WI38 (cell line): ENCODE measurements at regions not wholly inside any gene's neighbourhood (a gene's known extent, or its start where the extent isn't known, plus 50 kb on each side); places are given as distances from the start of the nearest gene placed in this dataset.

Source experiments
- H3K4me3 ChIP-seq: 2 replicates; pipeline ENCODE4 v1.5.1; 2011; ENCODE audit warnings: low read depth, mild to moderate bottlenecking, control low read depth, low read length
- TF ChIP-seq, protein P1 (sequence below): IDR thresholded peaks from 2 replicates; pipeline ENCODE4 v1.5.1; 2012; ENCODE audit warnings: low read depth, mild to moderate bottlenecking, control low read depth, low read length

DNA sequence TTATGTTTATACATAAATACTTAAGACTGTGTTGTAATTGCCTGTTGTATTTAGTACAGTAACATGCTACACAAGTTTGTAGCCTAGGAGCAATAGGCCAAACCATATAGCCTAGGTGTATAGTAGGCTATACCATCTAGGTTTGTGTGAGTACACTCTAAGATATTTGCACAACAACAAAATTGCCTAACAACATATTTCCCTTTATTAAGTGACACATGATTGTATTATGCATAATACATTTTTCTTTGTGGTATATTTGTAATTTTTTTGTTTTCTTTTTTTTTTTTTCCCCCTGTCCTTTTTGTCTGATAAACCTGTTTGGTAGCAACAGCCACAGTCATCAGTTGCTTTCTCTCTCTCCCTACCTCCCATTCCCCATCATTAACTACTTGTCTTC lies 945.6 kb downstream of the ZPLD1 start:
- H3K4me3 ChIP-seq: no peak overlapping the region
- TF ChIP-seq, protein P1, sequence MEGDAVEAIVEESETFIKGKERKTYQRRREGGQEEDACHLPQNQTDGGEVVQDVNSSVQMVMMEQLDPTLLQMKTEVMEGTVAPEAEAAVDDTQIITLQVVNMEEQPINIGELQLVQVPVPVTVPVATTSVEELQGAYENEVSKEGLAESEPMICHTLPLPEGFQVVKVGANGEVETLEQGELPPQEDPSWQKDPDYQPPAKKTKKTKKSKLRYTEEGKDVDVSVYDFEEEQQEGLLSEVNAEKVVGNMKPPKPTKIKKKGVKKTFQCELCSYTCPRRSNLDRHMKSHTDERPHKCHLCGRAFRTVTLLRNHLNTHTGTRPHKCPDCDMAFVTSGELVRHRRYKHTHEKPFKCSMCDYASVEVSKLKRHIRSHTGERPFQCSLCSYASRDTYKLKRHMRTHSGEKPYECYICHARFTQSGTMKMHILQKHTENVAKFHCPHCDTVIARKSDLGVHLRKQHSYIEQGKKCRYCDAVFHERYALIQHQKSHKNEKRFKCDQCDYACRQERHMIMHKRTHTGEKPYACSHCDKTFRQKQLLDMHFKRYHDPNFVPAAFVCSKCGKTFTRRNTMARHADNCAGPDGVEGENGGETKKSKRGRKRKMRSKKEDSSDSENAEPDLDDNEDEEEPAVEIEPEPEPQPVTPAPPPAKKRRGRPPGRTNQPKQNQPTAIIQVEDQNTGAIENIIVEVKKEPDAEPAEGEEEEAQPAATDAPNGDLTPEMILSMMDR: no peak

- no peak overlapping the region for H3K4me3 ChIP-seq
- TF ChIP-seq, protein P1: no peak
Measured at GRCh38 chr3:103381296-103382079, 946.7 kb downstream of the ZPLD1 start.

DNA sequence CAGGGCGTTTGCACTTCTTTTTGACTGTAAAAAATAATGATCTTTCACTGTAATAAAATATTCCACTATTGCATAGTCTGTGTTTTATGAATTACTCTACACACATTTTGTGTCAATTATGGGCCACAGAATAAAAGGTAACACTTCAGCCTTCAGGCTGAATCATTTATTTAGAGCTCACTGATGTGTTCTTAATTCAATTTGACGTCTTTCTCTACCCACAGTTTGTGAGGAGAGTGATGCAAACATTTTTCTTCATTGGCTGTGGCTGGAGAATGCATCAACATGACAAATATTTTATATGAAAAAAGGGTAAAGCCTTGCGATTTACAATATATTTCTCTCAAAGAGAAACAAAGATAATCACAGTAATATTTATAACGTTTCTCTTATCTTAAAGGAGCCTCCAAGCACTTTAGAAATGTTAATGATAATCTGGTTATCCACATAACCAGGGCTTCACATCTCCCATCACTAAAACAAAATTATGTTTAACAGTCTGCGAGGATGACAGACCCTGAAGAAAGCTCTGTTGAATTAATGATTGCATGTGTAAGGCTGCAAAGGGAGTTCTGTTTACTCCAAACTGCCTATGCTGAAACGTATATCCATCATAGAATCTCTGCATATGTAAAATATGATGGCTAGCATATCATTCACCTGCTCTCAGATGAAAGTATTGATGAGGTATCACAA lies 951.3 kb downstream of the ZPLD1 start:
- TF ChIP-seq, protein P1: no peak

DNA sequence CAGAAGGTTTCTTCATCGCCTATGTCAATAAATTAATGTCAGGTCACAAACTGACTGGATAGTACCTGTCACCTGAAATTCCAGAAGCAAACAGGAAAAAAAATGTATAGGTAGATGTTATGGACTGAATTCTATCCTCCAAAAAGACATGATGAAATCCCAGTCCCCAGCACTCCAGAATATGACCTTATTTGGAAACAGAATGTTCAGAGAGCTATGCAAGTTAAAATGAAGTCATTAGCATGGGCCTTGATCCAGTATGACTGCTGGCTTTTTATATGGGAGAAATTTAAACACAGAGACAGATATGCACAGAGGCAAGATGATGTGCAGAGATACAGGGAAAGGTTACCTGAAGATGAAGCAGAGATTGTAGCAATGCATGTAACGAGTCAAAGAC lies 953.4 kb downstream of the ZPLD1 start:
- TF ChIP-seq, protein P1: no peak

More for the DNA sequence above, 951.3 kb downstream of the ZPLD1 start:
- no peak overlapping the region for H3K4me3 ChIP-seq

GRCh38 chr3:103389356-103389755 lies 954.5 kb downstream of the ZPLD1 start:
- TF ChIP-seq, protein P1: no peak
- H3K4me3 ChIP-seq: no peak overlapping the region

More for the DNA sequence above, 953.4 kb downstream of the ZPLD1 start:
- H3K4me3 ChIP-seq: no peak overlapping the region

DNA sequence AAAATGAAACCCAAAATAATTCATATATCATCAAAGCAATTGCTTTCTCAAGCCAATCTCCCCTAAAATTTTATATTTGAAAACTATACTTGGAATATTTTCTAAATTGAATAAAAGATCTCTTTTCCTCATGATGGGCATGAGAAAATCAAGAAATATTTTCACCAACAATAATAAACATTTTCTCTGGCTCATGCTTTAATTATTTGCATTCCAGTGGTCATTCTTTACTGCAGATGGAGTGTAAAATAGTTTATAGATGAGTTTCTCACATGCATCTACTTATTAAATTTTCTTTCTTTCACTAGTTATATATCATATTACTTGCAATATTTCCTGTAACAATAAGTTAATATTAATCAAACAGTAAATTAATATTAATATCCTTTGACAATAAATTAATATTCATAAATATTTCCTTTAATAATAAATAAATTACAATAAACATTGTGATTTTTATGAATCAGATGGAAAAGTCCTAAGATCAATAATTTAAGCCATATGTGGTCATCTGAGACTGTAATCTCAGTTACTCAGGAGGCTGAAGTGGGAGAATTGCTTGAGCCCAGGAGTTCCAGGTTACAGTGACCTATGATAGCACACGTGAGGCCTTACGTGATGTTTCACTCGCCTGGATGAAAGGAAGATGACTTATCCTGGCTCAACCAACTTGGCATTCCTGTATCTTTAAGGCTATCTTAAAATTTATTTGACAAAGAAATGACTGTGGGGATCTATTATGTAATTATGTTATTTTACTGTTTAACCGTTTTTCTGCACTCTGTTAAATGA lies 958.8 kb downstream of the ZPLD1 start:
- no peak overlapping the region for H3K4me3 ChIP-seq
- TF ChIP-seq, protein P1: no peak
